Hepatic stellate cell (primary cell): ENCODE measurements at regions not wholly inside any gene's neighbourhood (a gene's known extent, or its start where the extent isn't known, plus 50 kb on each side); places are given as distances from the start of the nearest gene placed in this dataset.

Source experiments
- DNase-seq: peaks from one replicate; pipeline ENCODE4 v3.0.0; 2011; ENCODE audit warnings: low spot score

GRCh38 chr5:25823330-25823873 is 1178.6 kb upstream of the CDH10 start:
- no peak for DNase-seq
